PFSK-1 (cell line): ENCODE measurements at regions not wholly inside any gene's neighbourhood (a gene's known extent, or its start where the extent isn't known, plus 50 kb on each side); places are given as distances from the start of the nearest gene placed in this dataset.

ENCODE experiments used
- POLR2AphosphoS5 ChIP-seq: IDR thresholded peaks from 2 replicates; pipeline ENCODE4 v1.6.1; 2012; ENCODE audit warnings: low read depth, mild to moderate bottlenecking, control low read depth, low read length, moderate library complexity
- SIN3A ChIP-seq: IDR thresholded peaks from 2 replicates; pipeline ENCODE4 v1.6.1; 2012; ENCODE audit warnings: mild to moderate bottlenecking, low read length, moderate library complexity, borderline replicate concordance; ENCODE audit not compliant: insufficient read depth
- TF ChIP-seq, protein P1 (sequence below), 2 experiments: IDR thresholded peaks; 2 replicates each; pipeline versions ENCODE4 v1.6.1 to v1.8.0; 2011 to 2012; ENCODE audit warnings: low read depth in 2 of 2, low read length in 2 of 2, control low read depth in 1 of 2, inconsistent platforms in 1 of 2, mild to moderate bottlenecking in 1 of 2, moderate library complexity in 1 of 2; ENCODE audit not compliant: insufficient read depth in 1 of 2

DNA sequence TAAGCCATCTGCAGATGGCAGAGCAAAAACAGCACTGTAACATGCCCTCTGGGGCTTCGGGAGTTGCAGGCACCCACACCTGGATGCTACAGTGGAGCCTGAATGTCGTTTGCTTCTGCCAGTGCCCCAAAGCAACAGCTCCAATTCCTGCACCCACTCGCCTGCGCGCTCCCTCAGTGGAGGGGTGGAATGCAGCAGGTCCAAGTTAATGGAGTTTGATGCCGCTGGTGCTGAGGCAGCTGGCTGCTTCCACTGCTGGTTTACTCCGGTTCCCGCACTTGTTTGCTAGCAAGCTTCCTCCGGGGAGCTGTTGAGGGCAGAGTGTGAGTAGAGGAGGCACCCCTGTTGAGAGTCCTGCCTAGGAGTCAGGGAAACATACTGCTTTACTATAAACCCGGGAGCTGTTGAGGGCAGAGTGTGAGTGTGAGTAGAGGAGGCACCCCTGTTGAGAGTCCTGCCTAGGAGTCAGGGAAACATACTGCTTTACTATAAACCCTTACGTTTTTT lies 584.0 kb upstream of the TMPRSS15 start:
- TF ChIP-seq SIN3A (no peak), POLR2AphosphoS5 (no peak)
- TF ChIP-seq, protein P1, sequence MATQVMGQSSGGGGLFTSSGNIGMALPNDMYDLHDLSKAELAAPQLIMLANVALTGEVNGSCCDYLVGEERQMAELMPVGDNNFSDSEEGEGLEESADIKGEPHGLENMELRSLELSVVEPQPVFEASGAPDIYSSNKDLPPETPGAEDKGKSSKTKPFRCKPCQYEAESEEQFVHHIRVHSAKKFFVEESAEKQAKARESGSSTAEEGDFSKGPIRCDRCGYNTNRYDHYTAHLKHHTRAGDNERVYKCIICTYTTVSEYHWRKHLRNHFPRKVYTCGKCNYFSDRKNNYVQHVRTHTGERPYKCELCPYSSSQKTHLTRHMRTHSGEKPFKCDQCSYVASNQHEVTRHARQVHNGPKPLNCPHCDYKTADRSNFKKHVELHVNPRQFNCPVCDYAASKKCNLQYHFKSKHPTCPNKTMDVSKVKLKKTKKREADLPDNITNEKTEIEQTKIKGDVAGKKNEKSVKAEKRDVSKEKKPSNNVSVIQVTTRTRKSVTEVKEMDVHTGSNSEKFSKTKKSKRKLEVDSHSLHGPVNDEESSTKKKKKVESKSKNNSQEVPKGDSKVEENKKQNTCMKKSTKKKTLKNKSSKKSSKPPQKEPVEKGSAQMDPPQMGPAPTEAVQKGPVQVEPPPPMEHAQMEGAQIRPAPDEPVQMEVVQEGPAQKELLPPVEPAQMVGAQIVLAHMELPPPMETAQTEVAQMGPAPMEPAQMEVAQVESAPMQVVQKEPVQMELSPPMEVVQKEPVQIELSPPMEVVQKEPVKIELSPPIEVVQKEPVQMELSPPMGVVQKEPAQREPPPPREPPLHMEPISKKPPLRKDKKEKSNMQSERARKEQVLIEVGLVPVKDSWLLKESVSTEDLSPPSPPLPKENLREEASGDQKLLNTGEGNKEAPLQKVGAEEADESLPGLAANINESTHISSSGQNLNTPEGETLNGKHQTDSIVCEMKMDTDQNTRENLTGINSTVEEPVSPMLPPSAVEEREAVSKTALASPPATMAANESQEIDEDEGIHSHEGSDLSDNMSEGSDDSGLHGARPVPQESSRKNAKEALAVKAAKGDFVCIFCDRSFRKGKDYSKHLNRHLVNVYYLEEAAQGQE (IDR thresholded peaks at IDR 0.05; ENCODE audit: insufficient read depth in 1 of 2, low read depth in 2 of 2, low read length in 2 of 2) = no peak
